A549 (cell line): ENCODE measurements at regions not wholly inside any gene's neighbourhood (a gene's known extent, or its start where the extent isn't known, plus 50 kb on each side); places are given as distances from the start of the nearest gene placed in this dataset.

Source experiments
- CTCF ChIP-seq: fragments of >200 bp; sonication (Bioruptor Twin); formaldehyde crosslinking; IDR thresholded peaks from 3 replicates; pipeline ENCODE4 v1.5.1; 2016
- EP300 ChIP-seq, 2 experiments: fragments of >200 bp; sonication (Bioruptor Twin); formaldehyde crosslinking; IDR thresholded peaks; 2 replicates in 1 of 2; 3 replicates in 1 of 2; pipeline ENCODE4 v1.6.1; 2016 to 2017
- HDAC2 ChIP-seq: fragments of 200-600 bp; sonication (generic); IDR thresholded peaks from 2 replicates; pipeline ENCODE4 v1.6.1; 2016
- KDM1A ChIP-seq: fragments of 200-600 bp; sonication (generic); IDR thresholded peaks from 2 replicates; pipeline ENCODE4 v1.6.1; 2016; ENCODE audit warnings: low read depth, mild to moderate bottlenecking
- KDM5A ChIP-seq: fragments of 200-600 bp; sonication (generic); IDR thresholded peaks from 2 replicates; pipeline ENCODE4 v1.6.1; 2016; ENCODE audit warnings: antibody characterized with exemption, mild to moderate bottlenecking
- PBX3 ChIP-seq: IDR thresholded peaks from 2 replicates; pipeline ENCODE4 v1.6.1; 2012
- POLR2A ChIP-seq: IDR thresholded peaks from 2 replicates; pipeline ENCODE4 v1.6.1; 2012; ENCODE audit warnings: mild to moderate bottlenecking, low read length
- POLR2AphosphoS2 ChIP-seq: conservative IDR thresholded peaks from 2 replicates; pipeline ENCODE4 v1.6.1; 2012; ENCODE audit warnings: low read length, improper control_type of control experiment, inconsistent platforms
- REST ChIP-seq: fragments of 200-600 bp; sonication (generic); IDR thresholded peaks from 2 replicates; pipeline ENCODE4 v1.6.1; 2016; ENCODE audit warnings: antibody characterized with exemption, mild to moderate bottlenecking, moderate library complexity
- USF2 ChIP-seq: fragments of 450-650 bp; IDR thresholded peaks from 2 replicates; pipeline ENCODE4 v1.6.1; 2014; ENCODE audit warnings: antibody characterized with exemption

- TF ChIP-seq REST (no peak), CTCF (no peak), POLR2A (no peak), USF2 (no peak), POLR2AphosphoS2 (no peak), KDM1A (no peak), KDM5A (no peak), EP300 (IDR thresholded peaks at IDR 0.05) (no peak), PBX3 (no peak), HDAC2 (no peak)
Measured at GRCh38 chr4:58286335-58286734, 1176.2 kb upstream of the IGFBP7 start.
